CD14-positive monocyte (primary cell): ENCODE measurements at regions not wholly inside any gene's neighbourhood (a gene's known extent, or its start where the extent isn't known, plus 50 kb on each side); places are given as distances from the start of the nearest gene placed in this dataset.

ENCODE experiments used
- DNase-seq, 3 donors: peaks; one replicate each; pipeline ENCODE4 v3.0.0-alpha.2; 2011 to 2022
- H2AFZ ChIP-seq: 2 replicates; pipeline ENCODE4 v1.6.0; 2012; ENCODE audit warnings: mild to moderate bottlenecking, low read depth, low read length, inconsistent platforms; ENCODE audit not compliant: insufficient read depth, poor library complexity, severe bottlenecking
- H3K27ac ChIP-seq, 2 donors: 1 replicate in 1 of 2; 2 replicates in 1 of 2; pipeline ENCODE4 v1.5.1; 2012 to 2013; ENCODE audit warnings: low read length in 2 of 2, control low read depth in 1 of 2, inconsistent platforms in 1 of 2, low read depth in 1 of 2, mild to moderate bottlenecking in 1 of 2
- H3K27me3 ChIP-seq, 2 donors: one replicate each; pipeline versions ENCODE4 v1.6.0 to v1.6.1; 2011 to 2013; ENCODE audit warnings: low read length in 2 of 2; ENCODE audit not compliant: control insufficient read depth in 2 of 2, insufficient read depth in 2 of 2
- H3K36me3 ChIP-seq, 2 donors: replicated peaks in 1 of 2; 1 replicate in 1 of 2; 2 replicates in 1 of 2; pipeline versions ENCODE4 v1.5.1 to v1.6.1; 2012 to 2013; ENCODE audit warnings: low read length in 2 of 2, control low read depth in 1 of 2, inconsistent platforms in 1 of 2, mild to moderate bottlenecking in 1 of 2; ENCODE audit not compliant: insufficient read depth in 2 of 2, control insufficient read depth in 1 of 2
- H3K4me1 ChIP-seq, 2 donors: 1 replicate in 1 of 2; 2 replicates in 1 of 2; pipeline versions ENCODE4 v1.5.1 to v1.6.1; 2012 to 2013; ENCODE audit warnings: low read length in 2 of 2, control low read depth in 1 of 2, inconsistent platforms in 1 of 2, mild to moderate bottlenecking in 1 of 2, moderate library complexity in 1 of 2; ENCODE audit not compliant: insufficient read depth in 2 of 2, control insufficient read depth in 1 of 2
- H3K4me2 ChIP-seq: replicated peaks from 2 replicates; pipeline ENCODE3; 2012; ENCODE audit warnings: low read length, moderate library complexity, mild to moderate bottlenecking; ENCODE audit not compliant: poor library complexity, severe bottlenecking; ENCODE audit errors: extremely low read depth
- H3K4me3 ChIP-seq, 3 experiments: fragments of 200-600 bp in 1 of 3; sonication (generic) in 1 of 3; replicated peaks in 1 of 3; 1 replicate in 2 of 3; 2 replicates in 1 of 3; pipeline ENCODE4 v1.5.1; 2011 to 2013; ENCODE audit warnings: low read length in 3 of 3, mild to moderate bottlenecking in 3 of 3, control low read depth in 2 of 3, low read depth in 2 of 3, inconsistent platforms in 1 of 3, moderate library complexity in 1 of 3
- H3K79me2 ChIP-seq: 2 replicates; pipeline ENCODE4 v1.6.0; 2012; ENCODE audit warnings: mild to moderate bottlenecking, control low read depth, inconsistent platforms, low read length, moderate library complexity; ENCODE audit not compliant: insufficient read depth
- H3K9ac ChIP-seq: 2 replicates; pipeline ENCODE4 v1.6.0; 2017; ENCODE audit warnings: low read length, mild to moderate bottlenecking; ENCODE audit not compliant: insufficient read depth, poor library complexity, severe bottlenecking
- H3K9me3 ChIP-seq, 2 donors: replicated peaks in 1 of 2; 1 replicate in 1 of 2; 2 replicates in 1 of 2; pipeline versions ENCODE4 v1.5.1 to v1.6.1; 2012 to 2013; ENCODE audit warnings: low read length in 2 of 2, control low read depth in 1 of 2; ENCODE audit not compliant: control insufficient read depth in 1 of 2, insufficient read depth in 1 of 2
- H4K20me1 ChIP-seq: 2 replicates; pipeline ENCODE4 v1.6.0; 2012; ENCODE audit warnings: mild to moderate bottlenecking, low read length, control low read depth, moderate library complexity; ENCODE audit not compliant: insufficient read depth
- H3K27ac Mint-ChIP-seq, 7 donors: one replicate each; pipeline ENCODE4 v1.8.0; 2020; ENCODE audit warnings: mild to moderate bottlenecking in 7 of 7, mixed read lengths in 7 of 7, moderate library complexity in 6 of 7, inconsistent platforms in 2 of 7
- H3K27me3 Mint-ChIP-seq, 3 donors: one replicate each; pipeline ENCODE4 v1.8.0; 2021 to 2022; ENCODE audit warnings: low read depth in 3 of 3, mild to moderate bottlenecking in 3 of 3, mixed read lengths in 3 of 3, moderate library complexity in 3 of 3, inconsistent platforms in 1 of 3
- H3K36me3 Mint-ChIP-seq, 2 donors: one replicate each; pipeline ENCODE4 v1.8.0; 2020; ENCODE audit warnings: mixed read lengths in 2 of 2, inconsistent platforms in 1 of 2, mild to moderate bottlenecking in 1 of 2
- H3K4me1 Mint-ChIP-seq: one replicate; pipeline ENCODE4 v1.8.0; 2020; ENCODE audit warnings: mild to moderate bottlenecking, mixed read lengths
- H3K4me3 Mint-ChIP-seq, 2 donors: one replicate each; pipeline ENCODE4 v1.8.0; 2020; ENCODE audit warnings: mild to moderate bottlenecking in 2 of 2, mixed read lengths in 2 of 2, moderate library complexity in 1 of 2
- H3K9me3 Mint-ChIP-seq, 7 donors: one replicate each; pipeline ENCODE4 v1.8.0; 2020 to 2022; ENCODE audit warnings: mixed read lengths in 7 of 7, mild to moderate bottlenecking in 6 of 7, moderate library complexity in 6 of 7, inconsistent platforms in 2 of 7
- WGBS: methylation state at CpG from one replicate; pipeline ENCODE4 v1.1.5; 2013; ENCODE audit warnings: missing lambda C conversion rate; ENCODE audit not compliant: insufficient coverage; 5-methylcytosine and 5-hydroxymethylcytosine counted together
- intact Hi-C, 2 donors: fragments of 100-400 bp; cut with micrococcal nuclease; formaldehyde crosslinking; loops; one replicate each; pipeline versions ENCODE4 v1.15.0 to v1.15.1; 2023
- TF ChIP-seq, protein P1 (sequence below): fragments of 200-600 bp; IDR thresholded peaks from one replicate; pipeline ENCODE4 v1.8.0; 2022; ENCODE audit warnings: antibody characterized with exemption, mild to moderate bottlenecking

- no peaks in the 10 kb centered on the region for H3K79me2 ChIP-seq
- intact Hi-C loops = no loop called here
- H2AFZ ChIP-seq = no peak overlapping the region
- WGBS = 95% methylated on average over 2 of the region's 2 CpGs
- TF ChIP-seq, protein P1, sequence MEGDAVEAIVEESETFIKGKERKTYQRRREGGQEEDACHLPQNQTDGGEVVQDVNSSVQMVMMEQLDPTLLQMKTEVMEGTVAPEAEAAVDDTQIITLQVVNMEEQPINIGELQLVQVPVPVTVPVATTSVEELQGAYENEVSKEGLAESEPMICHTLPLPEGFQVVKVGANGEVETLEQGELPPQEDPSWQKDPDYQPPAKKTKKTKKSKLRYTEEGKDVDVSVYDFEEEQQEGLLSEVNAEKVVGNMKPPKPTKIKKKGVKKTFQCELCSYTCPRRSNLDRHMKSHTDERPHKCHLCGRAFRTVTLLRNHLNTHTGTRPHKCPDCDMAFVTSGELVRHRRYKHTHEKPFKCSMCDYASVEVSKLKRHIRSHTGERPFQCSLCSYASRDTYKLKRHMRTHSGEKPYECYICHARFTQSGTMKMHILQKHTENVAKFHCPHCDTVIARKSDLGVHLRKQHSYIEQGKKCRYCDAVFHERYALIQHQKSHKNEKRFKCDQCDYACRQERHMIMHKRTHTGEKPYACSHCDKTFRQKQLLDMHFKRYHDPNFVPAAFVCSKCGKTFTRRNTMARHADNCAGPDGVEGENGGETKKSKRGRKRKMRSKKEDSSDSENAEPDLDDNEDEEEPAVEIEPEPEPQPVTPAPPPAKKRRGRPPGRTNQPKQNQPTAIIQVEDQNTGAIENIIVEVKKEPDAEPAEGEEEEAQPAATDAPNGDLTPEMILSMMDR = no peak
- H3K4me1 ChIP-seq = no peaks in the 10 kb centered on the region
- H3K27ac ChIP-seq = no peak overlapping the region
- no peak for DNase-seq
- H3K27me3 ChIP-seq = no peaks in the 10 kb centered on the region
- H3K4me3 ChIP-seq = no peak overlapping the region
- no peaks in the 10 kb centered on the region for H4K20me1 ChIP-seq
- peaks cover 0 to 4% (median under 1%) of the 10 kb centered on the region in 3 donors for H3K27me3 Mint-ChIP-seq
- peaks cover 0 to 3% of the 10 kb centered on the region in 2 donors for H3K9me3 ChIP-seq
- H3K36me3 Mint-ChIP-seq = no peaks in the 10 kb centered on the region
- no peaks in the 10 kb centered on the region for H3K4me1 Mint-ChIP-seq
- no peak overlapping the region for H3K4me2 ChIP-seq
- H3K9me3 Mint-ChIP-seq = peaks cover 3 to 12% (median 7%) of the 10 kb centered on the region in 7 donors
- H3K36me3 ChIP-seq = no peaks in the 10 kb centered on the region
- H3K9ac ChIP-seq = no peak overlapping the region
- no peak overlapping the region for H3K27ac Mint-ChIP-seq
- no peak overlapping the region for H3K4me3 Mint-ChIP-seq
Measured at GRCh38 chr15:95937128-95937528, 393.4 kb upstream of the NR2F2 start.

DNA sequence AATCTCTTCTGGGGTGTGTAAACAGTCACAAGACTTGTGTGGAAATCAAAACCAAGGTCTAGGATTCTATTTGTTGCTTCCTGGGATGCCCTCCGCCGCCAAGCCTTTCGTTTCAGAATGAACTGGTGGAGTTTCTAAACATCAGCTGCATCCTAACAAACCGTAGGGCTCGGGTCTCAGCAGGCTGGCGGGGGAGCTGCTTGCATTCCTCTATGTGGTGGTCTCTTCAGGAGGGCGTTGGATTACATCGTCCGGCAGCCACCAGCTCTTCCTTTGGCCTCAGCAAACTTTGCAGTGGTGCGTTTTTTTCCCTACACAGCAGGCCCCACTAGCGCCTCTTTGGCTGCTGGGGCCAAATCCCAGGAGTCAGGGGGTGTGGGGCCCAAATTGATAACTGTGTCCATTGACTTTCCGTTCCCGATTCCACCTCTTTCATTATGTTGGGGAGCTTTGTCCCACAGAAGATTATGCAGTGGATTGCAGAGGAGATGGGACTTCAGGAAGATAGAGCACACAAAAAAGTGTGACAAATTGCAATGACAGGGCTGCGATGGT is 390.0 kb upstream of the NR2F2 start:
- H3K27me3 ChIP-seq = no peaks in the 10 kb centered on the region
- no peaks in the 10 kb centered on the region for H3K36me3 Mint-ChIP-seq
- WGBS = 91% methylated on average over 9 of the region's 14 CpGs
- H3K79me2 ChIP-seq = no peaks in the 10 kb centered on the region
- intact Hi-C loops = no loop called here
- no peaks in the 10 kb centered on the region for H4K20me1 ChIP-seq
- peaks cover 0 to 1% (median 0%) of the 10 kb centered on the region in 3 donors for H3K27me3 Mint-ChIP-seq
- no peak overlapping the region for H3K4me2 ChIP-seq
- no peaks in the 10 kb centered on the region for H3K4me1 Mint-ChIP-seq
- H3K36me3 ChIP-seq = no peaks in the 10 kb centered on the region
- TF ChIP-seq, protein P1 = no peak
- DNase-seq = no peak
- H3K9me3 Mint-ChIP-seq = peaks cover 2 to 8% (median 3%) of the 10 kb centered on the region in 7 donors
- H3K9ac ChIP-seq = no peak overlapping the region
- no peak overlapping the region for H3K4me3 ChIP-seq
- no peak overlapping the region for H3K27ac Mint-ChIP-seq
- no peaks in the 10 kb centered on the region for H3K4me1 ChIP-seq
- no peak overlapping the region for H3K4me3 Mint-ChIP-seq
- H3K9me3 ChIP-seq = no peaks in the 10 kb centered on the region
- no peak overlapping the region for H3K27ac ChIP-seq
- no peak overlapping the region for H2AFZ ChIP-seq
